ENCODE measurements at regions not wholly inside any gene's neighbourhood (a gene's known extent, or its start where the extent isn't known, plus 50 kb on each side); places are given as distances from the start of the nearest gene placed in this dataset.
"Not testable (repeated sequence)": the region's sequence is repeated elsewhere in the genome, so short reads cannot be mapped to it uniquely, and the experiment has no call there.

DNA sequence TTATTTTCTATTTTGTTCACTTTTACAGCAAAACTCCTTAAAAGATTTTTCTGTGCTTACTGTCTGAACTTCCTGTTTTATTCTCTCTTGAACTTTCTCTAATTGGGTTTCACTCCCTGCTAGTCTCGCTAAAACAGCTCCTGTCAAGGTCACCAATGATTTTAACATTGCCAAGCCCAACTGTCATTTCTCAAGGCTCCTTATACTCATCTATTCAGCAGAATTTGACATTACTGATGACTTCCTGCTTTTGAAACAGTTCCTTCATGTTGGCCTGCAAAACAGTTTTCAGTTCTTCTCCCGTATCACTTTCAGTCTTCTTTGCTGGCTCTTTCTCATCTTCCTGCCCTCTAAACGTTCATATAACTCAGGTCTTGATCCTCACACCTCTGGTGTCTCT lies 268.5 kb upstream of the USP15 start:
- DNase-seq = no peak

DNA sequence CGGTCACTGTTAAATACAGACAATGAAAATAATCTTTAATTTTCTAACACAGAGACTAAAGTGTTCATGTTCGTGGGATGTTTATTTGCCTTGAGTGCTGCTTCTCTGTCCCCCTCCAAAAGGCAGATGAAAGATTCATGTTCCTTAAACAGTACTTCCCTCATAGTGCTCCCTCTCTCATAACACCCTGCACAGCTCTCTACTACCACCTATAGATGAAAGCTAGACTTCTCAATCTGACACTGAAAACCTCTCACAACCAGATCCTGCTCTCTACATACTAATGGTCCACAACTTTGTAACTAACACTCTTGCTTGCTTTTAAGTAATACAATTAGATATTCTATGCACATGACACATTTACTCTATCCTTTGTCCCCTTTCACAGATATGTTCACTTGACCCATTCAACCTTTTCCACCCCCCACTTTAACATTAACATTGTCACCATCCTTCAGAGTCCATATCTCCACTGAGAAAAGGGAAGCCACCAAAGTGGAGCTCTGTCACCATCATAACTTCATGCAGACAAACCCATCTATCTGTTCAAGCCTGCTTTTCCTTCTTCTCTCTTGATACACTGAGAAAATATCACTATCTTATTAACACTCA lies 266.4 kb upstream of the USP15 start:
- peak; percentile 4 for DNase-seq

DNA sequence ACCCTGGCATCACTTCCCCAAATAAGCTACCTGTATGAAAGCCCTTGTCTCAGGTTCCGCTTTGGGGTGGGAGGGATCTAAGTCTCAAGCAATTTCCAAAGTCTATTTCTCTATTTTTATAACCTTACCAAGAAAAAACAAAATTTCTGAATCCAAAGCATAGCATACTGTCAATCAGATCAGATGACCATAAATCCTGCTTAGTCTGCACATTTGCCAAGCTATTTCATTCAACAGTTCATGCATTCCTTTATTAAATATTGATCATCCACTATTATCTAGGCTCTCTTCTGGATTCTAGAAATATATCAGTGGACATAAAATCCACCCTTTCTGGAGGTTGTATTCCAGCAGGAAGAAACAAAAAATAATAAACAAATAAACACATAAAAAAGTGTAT lies 263.5 kb upstream of the USP15 start:
- DNase-seq = no peak

DNA sequence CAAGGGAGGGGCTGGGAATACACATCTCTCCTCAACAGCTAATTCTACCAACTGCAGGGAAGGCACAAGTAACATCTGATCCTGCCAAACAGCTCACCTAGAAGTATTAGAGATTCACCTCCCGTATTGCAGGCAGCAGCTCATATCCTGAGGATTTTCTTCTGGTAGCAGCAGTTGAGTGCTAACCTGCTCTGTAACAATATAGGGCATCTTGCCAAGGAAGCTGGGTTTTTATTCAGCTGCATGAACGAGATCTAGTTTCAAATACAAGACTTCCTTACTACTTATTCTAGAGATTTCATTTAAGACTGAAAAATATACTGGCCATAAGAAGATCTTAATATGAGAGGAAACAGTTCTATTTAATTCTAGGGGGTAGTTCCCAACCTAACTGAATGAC lies 261.4 kb upstream of the USP15 start:
- DNase-seq = no peak

DNA sequence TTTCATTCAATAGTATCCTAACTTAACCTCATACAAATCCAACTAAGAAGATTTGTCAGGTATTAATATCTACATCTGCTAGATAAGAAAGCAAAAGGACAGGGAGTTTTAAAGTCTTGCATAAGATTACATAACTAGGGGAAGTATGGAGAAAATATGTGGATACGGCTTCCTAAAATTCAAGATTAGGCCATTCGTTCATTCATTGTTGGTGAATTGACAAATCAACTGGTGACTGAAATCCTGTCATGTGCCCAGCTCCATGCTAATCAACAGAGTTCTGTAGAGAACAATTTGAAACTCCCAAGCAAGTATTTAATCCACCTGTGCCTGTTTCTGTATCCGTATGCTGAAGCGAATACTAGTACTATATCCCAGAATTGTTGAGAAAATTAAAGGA lies 260.9 kb upstream of the USP15 start:
- DNase-seq = no peak

DNA sequence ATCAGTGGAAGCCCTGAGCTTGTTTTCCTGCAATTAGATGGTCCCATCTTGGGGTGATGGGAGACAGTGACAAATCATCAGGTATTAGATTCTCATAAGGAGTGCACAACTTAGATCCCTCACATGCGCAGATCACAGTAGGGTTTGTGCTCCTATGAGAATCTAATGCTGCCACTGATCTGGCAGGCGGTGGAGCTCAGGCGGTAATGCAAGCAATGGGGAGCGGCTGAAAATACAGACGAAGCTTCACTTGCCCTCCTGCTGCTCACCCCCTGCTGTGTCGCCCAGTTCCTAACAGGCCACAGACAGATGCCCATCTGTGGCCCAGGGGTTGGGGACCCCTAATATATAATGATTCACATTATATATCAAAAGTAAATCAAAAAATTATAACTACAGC lies 258.8 kb upstream of the USP15 start:
- DNase-seq = no peak

DNA sequence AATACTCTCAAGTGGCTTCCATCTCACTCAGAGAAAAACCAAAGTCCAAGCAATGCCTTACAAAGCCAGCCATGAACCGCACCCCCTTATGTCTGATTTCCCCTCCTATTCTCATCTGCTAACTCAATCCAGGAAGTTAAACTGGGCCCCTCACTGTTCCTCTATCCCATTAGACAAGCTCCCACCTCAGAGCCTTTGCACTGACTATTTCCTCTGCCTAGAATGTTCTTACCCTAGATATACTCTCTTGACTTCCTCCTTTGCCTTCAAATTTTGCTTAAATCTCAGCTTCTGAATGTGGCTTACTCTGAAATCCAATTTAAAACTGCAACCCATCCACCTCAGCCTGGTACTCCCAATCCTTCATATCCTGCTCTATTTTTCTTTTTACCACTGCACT lies 257.0 kb upstream of the USP15 start:
- DNase-seq = no peak

DNA sequence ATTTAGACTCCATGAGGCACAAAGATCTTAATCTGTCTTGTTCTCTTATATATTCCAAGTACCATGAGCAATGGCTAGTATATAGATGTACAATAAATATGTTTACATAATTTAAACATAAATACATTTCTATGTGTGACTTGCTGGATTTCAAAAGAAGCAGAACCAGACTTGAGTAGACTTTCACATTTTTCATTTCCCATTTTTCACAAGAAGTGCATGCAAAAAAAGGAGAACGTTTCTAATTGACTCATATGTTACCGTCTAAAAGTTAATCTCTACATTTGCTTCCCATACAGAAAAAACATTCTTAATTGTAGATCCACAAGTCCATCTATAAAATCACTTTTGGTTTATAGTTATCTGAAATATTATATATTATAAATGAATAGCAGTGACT lies 256.5 kb upstream of the USP15 start:
- DNase-seq = no peak

DNA sequence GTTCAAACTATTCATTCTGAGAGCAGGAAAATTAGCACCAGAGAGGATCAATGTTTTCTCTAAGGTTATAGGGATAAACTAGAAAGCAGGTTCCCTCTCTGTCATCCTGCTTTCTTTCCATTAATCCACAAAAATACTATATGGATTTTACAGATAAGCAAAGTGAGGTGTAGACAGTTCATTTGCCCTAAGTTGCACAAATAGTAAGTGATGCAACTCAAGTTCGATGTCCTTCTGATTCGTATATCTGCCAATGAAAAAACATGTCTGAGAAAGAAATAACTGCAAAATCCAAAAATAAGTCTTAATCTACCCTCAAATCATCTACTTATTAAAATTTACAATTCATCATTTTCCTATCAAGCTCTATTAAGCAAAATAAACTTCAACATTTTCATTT lies 254.6 kb upstream of the USP15 start:
- DNase-seq = no peak

DNA sequence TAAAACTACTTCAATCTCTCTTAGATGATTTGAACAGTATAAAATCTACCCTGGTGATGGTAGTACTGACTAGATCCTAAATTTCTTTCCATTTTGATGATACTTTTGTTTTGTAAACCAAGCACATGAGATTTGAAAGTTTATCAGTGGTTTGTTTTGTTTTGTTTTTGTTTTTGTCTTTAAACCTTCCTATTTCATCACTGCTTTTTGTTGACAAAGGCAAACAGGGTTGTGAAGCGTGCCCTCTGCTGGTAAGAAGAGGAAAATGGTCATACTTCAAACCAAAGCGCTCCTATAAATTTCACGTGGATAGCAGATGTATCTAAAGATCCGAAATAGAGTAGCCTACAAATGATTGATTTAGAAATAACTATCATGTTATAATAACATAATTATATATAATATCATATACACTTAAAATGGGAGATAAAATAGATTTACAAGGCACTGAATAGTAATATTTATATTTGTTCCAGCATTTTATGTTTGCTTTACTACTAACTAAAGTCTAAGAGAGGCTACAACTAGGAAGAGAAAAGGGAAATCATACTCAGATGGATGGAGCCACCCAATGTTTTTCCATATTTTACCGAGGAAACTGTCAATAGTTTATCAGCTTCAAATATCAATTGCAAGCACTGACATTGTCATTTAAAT lies 254.0 kb upstream of the USP15 start:
- peak; percentile 29 for DNase-seq

DNA sequence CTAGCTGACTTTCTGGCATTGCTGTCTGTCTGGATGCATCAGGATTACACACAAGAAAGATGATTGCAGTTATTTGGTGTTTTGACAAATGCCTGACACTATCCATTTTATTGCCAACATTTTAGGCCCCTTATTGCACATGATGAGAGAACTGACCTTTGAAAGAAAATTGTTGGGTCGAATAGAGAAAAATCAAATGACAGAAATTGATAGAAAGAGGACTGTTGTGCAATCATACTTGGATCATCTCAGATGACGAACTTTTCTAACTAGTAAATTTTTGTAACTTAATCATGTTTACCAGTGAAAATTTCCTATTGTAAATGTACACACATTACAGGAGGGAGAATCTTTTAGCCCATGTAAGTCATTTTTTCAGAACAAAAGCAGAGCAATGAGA lies 251.5 kb upstream of the USP15 start:
- no peak for DNase-seq

DNA sequence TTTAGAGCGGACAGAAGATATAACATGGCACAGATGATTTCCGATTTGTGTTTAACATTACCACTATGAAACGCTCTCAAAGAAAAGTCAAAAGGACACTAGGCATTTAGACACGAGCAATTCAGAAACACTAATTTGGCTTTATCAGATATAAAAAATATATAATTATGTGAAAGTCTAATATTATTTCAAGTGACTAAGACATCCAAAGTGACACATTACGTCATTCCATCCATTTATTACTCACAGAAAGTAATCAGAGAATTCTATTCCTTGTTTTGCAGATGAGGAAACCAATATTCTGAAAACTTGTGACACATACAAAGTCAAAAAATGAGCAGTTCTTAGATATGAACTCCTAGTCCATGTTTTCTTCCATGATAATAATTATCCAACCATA lies 250.8 kb upstream of the USP15 start:
- no peak for DNase-seq

DNA sequence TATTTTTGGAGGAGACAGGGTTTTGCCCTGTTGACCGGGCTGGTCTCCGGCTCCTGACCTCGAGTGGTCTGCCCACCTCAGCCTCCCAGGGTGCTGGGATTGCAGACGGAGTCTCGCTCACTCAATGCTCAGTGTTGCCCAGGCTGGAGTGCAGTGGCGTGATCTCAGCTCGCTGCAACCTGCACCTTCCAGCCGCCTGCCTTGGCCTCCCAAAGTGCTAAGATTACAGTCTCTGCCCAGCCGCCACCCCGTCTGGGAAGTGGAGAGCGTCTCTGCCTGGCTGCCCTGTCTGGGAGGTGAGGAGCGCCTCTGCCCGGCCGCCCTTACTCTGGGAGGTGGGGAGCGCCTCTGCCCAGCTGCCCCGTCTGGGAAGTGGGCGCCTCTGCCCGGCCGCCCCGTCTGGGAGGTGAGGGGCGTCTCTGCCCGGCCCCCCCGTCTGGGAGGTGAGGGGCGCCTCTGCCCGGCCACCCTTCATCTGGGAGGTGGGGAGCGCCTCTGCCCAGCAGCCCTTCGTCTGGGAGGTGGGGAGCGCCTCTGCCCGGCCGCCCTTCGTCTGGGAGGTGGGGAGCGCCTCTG lies 249.8 kb upstream of the USP15 start:
- DNase-seq = not testable (repeated sequence)

DNA sequence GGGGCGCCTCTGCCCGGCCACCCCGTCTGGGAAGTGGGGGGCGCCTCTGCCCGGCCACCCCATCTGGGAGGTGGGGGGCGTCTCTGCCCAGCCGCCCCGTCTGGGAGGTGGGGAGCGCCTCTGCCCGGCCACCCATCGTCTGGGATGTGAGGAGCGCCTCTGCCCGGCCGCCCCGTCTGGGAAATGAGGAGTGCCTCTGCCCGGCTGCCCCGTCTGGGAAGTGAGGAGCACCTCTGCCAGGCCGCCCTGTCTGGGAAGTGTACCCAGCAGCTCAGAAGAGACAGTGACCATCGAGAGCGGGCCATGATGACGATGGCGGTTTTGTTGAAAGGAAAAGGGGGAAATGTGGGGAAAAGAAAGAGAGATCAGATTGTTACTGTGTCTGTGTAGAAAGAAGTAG lies 249.2 kb upstream of the USP15 start:
- not testable (repeated sequence) for DNase-seq

DNA sequence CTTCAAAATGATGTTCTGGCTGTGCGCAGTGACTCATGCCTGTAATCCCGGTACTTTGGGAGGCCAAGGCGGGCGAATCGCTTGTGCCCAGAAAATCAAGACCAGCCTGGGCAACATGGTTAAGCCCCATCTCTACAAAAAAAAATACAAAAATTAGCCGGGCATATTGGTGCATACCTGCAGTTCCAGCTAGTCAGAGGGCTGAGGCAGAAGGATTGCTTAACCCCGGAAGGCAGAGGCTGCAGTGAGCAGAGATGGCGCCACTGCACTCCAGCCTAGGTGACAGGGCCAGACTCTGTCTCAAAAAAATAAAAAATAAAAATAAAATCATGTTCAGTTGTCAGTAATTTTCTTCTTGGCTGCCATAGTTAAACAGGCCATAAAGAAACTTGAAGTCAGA lies 245.9 kb upstream of the USP15 start:
- no peak for DNase-seq

DNA sequence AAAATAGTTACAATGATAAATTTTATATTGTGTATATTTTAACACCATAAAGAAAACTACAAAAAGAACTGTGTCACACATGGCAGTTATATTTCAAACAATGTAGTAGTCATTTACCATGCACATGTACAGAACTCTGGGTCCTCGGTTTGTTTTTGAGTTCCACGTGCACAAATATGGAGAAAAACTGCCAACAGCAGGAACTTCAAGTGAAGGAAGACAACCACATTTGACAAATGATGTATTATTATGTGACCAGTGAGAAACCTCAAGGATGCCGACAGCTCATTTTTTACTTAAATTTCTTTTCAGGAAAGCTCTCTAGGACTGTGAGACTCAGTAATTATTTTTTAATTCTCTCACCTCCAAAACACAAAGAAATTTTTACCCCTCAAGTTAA lies 244.2 kb upstream of the USP15 start:
- no peak for DNase-seq

DNA sequence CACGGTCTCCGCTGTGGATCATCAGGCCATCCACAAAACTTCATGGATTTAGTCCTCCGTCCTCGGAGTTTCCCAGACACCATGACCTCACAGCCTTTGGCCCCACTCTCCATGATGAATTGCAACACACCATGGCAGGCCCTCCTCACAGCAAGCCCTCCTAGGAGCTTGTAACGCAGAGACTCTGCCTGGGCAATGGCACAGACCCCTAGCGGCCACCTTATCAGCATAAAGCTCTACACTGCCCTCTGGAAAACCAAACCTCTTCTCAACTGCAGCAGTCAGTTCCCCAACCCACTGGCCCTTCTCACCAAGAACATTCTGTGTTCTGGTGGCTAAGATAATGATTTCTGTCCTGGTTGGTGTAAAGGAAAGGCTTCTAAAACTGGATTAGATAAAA lies 238.4 kb upstream of the USP15 start:
- DNase-seq = no peak

DNA sequence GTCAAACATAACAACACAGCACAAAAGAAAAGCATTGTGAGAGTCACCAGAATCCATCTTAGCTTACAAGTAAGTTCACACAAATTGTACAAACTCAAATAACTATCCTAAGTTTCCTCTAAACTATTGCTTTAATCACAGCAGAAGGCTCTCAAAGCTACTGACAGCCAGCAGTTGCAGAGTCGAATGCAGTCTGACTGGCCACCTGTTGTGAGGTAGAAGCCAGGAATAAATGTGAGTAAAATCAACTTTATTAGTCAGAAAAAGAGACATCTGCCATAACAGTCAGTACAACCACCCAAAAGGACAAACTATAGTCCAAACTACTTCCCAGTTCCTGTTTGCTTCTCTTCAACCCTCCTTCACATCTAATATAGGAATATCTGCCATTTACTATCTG lies 231.7 kb upstream of the USP15 start:
- no peak for DNase-seq

DNA sequence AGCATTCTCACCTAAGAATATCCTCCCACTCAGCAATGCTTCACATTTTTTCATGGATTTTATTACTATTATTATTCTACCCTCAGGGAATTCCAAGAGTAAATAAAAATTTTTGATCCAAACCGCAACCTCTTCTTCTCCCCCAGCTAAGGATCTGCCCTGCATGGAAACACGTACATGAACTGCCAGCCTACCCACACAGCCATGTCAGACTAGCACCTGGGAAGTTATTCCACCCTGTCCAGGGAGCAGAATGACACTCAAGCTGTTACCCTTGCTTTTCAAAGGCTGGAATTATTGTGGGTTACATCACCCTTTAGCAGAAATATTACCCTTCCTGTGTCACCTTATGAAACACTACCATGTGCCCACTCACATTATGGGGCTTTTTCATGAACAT lies 227.3 kb upstream of the USP15 start:
- DNase-seq = no peak

DNA sequence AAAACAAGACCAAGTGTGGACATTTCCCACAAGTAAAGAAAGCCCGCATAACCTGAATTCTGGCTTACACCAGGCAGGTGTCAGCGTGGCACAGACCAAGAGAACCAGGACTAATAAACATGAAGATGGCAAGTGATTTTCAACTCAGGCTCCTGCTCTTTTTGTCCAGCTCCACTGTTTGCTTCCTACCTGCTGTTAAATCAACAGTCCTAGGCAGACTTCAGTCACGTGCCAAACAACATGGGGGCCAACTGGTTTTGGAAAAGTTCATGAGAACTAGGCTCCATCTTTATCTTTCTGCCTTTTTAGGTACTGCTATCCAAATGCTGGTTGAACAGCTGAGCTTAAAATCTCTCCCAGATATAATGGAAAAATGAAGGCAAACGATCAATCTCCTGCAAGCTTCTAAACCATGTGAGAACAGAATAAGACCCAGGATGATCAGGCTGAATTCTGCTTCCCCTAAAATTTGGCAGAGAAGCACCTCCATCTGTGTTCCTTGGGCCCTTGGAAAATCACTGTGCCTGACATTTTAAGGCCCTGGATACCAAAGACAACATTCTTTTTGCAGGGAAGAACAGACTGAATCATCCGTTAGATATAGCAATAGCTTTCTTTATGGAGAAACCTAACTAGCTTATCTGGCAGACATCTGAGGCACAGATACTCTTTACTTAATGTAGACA lies 215.6 kb upstream of the USP15 start:
- no peak for DNase-seq

DNA sequence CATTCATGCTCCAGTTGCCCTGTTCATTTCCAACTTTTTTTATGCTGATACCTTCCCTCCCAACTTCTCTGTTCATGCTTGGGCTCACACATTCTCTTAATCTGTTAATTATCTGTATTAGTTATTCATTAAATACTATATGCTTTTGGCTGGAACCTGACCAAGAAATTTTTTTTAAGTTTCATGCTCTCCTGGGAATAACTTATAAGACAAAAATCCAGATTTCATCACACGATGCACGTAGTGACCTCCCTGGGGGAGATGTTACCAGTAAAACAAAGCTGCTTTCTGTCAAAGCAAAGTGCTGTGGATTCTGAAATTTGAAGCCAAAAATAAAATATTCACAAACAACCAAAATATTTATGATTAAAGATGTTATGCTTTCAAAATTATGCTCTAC lies 215.0 kb upstream of the USP15 start:
- no peak for DNase-seq

DNA sequence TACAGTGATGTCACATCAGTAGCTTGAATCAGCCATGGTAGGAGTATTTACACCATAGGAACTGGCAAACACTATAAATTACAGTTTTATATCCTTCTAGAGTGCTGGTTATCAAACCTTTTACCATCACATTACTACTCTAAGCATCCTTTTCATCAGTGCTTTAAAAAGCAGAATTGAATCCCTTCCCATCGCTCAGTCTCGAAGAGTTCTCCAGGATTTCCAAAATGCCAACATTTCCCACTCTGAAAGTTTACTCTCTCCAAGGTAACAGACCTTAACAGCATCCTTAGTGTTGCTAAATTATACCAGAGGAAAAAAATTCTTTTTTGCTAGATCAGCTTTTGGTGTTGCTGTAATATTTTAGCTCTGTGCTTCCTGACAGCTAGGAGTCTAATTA lies 209.4 kb upstream of the USP15 start:
- DNase-seq = no peak

DNA sequence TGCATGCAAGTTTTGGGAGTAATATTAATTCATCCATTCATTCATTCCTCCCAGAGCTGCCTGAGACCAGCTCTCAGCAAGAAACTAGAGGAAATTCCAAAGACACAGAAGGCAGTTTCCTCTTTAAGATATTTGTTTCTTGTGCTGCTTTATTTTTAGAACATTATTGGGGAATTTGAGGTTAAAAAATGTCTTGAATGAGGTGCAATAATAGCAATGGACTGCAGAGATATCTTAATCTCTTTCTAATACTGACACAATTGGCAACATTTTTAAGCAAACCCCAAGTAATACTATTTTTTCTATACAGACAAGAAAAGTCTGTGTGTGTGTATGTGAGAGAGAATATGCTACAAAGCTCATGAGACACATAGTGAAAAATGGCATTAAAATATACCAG lies 190.2 kb upstream of the USP15 start:
- DNase-seq = no peak

DNA sequence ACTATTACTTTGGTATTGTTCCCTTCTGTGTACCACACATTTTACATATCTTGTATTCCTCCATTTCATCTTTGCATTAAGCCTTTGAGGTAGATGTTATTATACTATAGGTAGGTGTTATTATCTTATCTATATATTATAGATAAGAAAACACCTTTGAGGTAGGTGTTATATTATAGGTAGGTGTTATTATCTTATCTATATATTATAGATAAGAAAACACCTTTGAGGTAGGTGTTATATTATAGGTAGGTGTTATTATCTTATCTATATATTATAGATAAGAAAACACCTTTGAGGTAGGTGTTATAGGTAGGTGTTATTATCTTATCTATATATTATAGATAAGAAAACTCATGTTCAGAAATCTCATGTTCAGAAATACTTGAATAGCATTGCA lies 187.0 kb upstream of the USP15 start:
- DNase-seq = not testable (repeated sequence)

Measured in EL (cell line).